Stomach (tissue), 8 donors: ENCODE measurements at regions not wholly inside any gene's neighbourhood (a gene's known extent, or its start where the extent isn't known, plus 50 kb on each side); places are given as distances from the start of the nearest gene placed in this dataset.

Experiments used
- DNase-seq, 2 donors: peaks; one replicate each; pipeline versions ENCODE4 v3.0.0 to v3.0.0-alpha.2; 2013 to 2019
- H3K27ac ChIP-seq, 5 donors: fragments of 200-600 bp in 4 of 5; sonication (generic) in 4 of 5; one replicate each; pipeline ENCODE4 v1.5.1; 2013 to 2019; ENCODE audit warnings: mild to moderate bottlenecking in 1 of 5, moderate library complexity in 1 of 5
- H3K27me3 ChIP-seq, 3 donors: fragments of 200-600 bp; sonication (generic); one replicate each; pipeline ENCODE4 v1.5.1; 2017 to 2019; ENCODE audit warnings: mixed run types in 1 of 3
- H3K36me3 ChIP-seq, 4 donors: fragments of 200-600 bp; sonication (generic); 1 replicate in 3 of 4; 2 replicates in 1 of 4; pipeline ENCODE4 v1.5.1; 2016 to 2019
- H3K4me1 ChIP-seq, 4 donors: fragments of 200-600 bp; sonication (generic); one replicate each; pipeline ENCODE4 v1.5.1; 2016 to 2019
- H3K4me3 ChIP-seq, 4 donors: fragments of 200-600 bp; sonication (generic) in 3 of 4; one replicate each; pipeline ENCODE4 v1.5.1; 2016 to 2019; ENCODE audit warnings: mild to moderate bottlenecking in 1 of 4
- H3K9me3 ChIP-seq, 4 donors: fragments of 200-600 bp; sonication (generic); one replicate each; pipeline ENCODE4 v1.5.1; 2016 to 2019
- CTCF ChIP-seq, 7 experiments: fragments of 450-650 bp in 4 of 7; fragments of 200-600 bp in 3 of 7; sonication (generic) in 3 of 7; IDR thresholded peaks; one replicate each; pipeline ENCODE4 v1.5.1; 2016 to 2019; ENCODE audit warnings: antibody characterized with exemption in 7 of 7, control low read depth in 2 of 7, mild to moderate bottlenecking in 1 of 7
- EP300 ChIP-seq: sonication (generic); formaldehyde crosslinking; IDR thresholded peaks from one replicate; pipeline ENCODE4 v1.6.1; 2017; ENCODE audit warnings: antibody characterized with exemption
- POLR2A ChIP-seq, 4 donors: fragments of 450-650 bp; IDR thresholded peaks; one replicate each; pipeline ENCODE4 v1.6.1; 2016; ENCODE audit warnings: antibody characterized with exemption in 4 of 4, control low read depth in 2 of 4, mild to moderate bottlenecking in 1 of 4, moderate library complexity in 1 of 4
- POLR2AphosphoS5 ChIP-seq, 3 donors: sonication (generic); formaldehyde crosslinking; IDR thresholded peaks; one replicate each; pipeline ENCODE4 v1.6.1; 2016; ENCODE audit warnings: antibody characterized with exemption in 3 of 3
- WGBS, 5 donors: extraction: QIAGEN DNeasy Blood & Tissue Kit in 3 of 5; methylation state at CpG; one replicate each; pipeline versions ENCODE4 v1.1.5 to v1.1.7; 2013 to 2018; 5-methylcytosine and 5-hydroxymethylcytosine counted together
- intact Hi-C: fragments of 100-400 bp; cut with DNase I; formaldehyde crosslinking; loops from one replicate; pipeline ENCODE4 v1.15.1; 2023; ENCODE audit warnings: low total_unique reads
- donor health status: healthy with polysubstance abuse.
- donor health status: Bipolar disorder and iron deficiency.
- donor health status: healthy.

- intact Hi-C loops = no loop called here
- peaks cover 36 to 67% (median 53%) of the 10 kb centered on the region in 4 donors for H3K36me3 ChIP-seq
- WGBS, 5 donors = 95 to 98% (median 97%) methylated on average over 8 to 14 of the region's 14 CpGs
- no peak overlapping the region for H3K4me3 ChIP-seq
- no peaks in the 10 kb centered on the region for H3K9me3 ChIP-seq
- DNase-seq = no peak
- no peak overlapping the region for H3K27ac ChIP-seq
- TF ChIP-seq POLR2A (IDR thresholded peaks at IDR 0.05) (no peak), CTCF (IDR thresholded peaks at IDR 0.05) (no peak), POLR2AphosphoS5 (IDR thresholded peaks at IDR 0.05) (no peak), EP300 (no peak)
- peaks cover 11 to 69% (median 36%) of the 10 kb centered on the region in 3 donors for H3K27me3 ChIP-seq
- H3K4me1 ChIP-seq = peaks cover 32 to 37% (median 33%) of the 10 kb centered on the region in 4 donors
Measured at GRCh38 chr17:64783556-64784352, 121.6 kb upstream of the SMURF2 start.

- Histone ChIP-seq H3K36me3 (peaks cover 36 to 60% (median 49%) of the 10 kb centered on the region in 4 donors), H3K4me1 (peaks cover 38 to 44% (median 40%) of the 10 kb centered on the region in 4 donors), H3K4me3 (no peak overlapping the region), H3K9me3 (no peaks in the 10 kb centered on the region), H3K27ac (no peak overlapping the region), H3K27me3 (peaks cover 11 to 76% (median 43%) of the 10 kb centered on the region in 3 donors)
- TF ChIP-seq POLR2A (IDR thresholded peaks at IDR 0.05) (no peak), CTCF (IDR thresholded peaks at IDR 0.05) (no peak), POLR2AphosphoS5 (IDR thresholded peaks at IDR 0.05) (no peak), EP300 (no peak)
- no peak for DNase-seq
- intact Hi-C loops = no loop called here
- WGBS, 5 donors = 79 to 90% (median 81%) methylated on average over 6 of the region's 6 CpGs
Measured at GRCh38 chr17:64783031-64783461, 120.9 kb upstream of the SMURF2 start.

- 73 to 85% (median 75%) methylated on average over 15 to 17 of the region's 17 CpGs for WGBS, 5 donors
Measured at GRCh38 chr17:64781810-64782555, 119.9 kb upstream of the SMURF2 start.

More at GRCh38 chr17:64781810-64782555, 119.9 kb upstream of the SMURF2 start:
- Histone ChIP-seq H3K27ac (peak overlapping the region; percentile 32 to 83 (median 68)), H3K4me3 (peak overlapping the region in 3 of 4 donors; percentile 41 to 61 (median 47)), H3K9me3 (no peaks in the 10 kb centered on the region), H3K36me3 (peaks cover 34 to 49% (median 40%) of the 10 kb centered on the region in 4 donors), H3K4me1 (peaks cover 48 to 55% (median 51%) of the 10 kb centered on the region in 4 donors), H3K27me3 (peaks cover 11 to 82% (median 45%) of the 10 kb centered on the region in 3 donors)
- TF ChIP-seq EP300 = no peak
- TF ChIP-seq CTCF (IDR thresholded peaks at IDR 0.05) = no peak
- TF ChIP-seq POLR2A (IDR thresholded peaks at IDR 0.05) = no peak
- TF ChIP-seq POLR2AphosphoS5 (IDR thresholded peaks at IDR 0.05) = no peak
- intact Hi-C loops = no loop called here
- DNase-seq = no peak
